SU-DHL-6 (cell line): ENCODE measurements at regions not wholly inside any gene's neighbourhood (a gene's known extent, or its start where the extent isn't known, plus 50 kb on each side); places are given as distances from the start of the nearest gene placed in this dataset.

Experiments
- H2AFZ ChIP-seq: fragments of 200-600 bp; sonication (generic); 2 replicates; pipeline ENCODE4 v1.6.1; 2014; ENCODE audit warnings: low read depth, mild to moderate bottlenecking, moderate library complexity, mixed read lengths, antibody characterized with exemption, low read length; ENCODE audit not compliant: severe bottlenecking
- H3F3A ChIP-seq: fragments of 200-600 bp; shearing (Covaris generic); 2 replicates; pipeline ENCODE4 v1.6.0; 2016; ENCODE audit warnings: antibody characterized with exemption, mild to moderate bottlenecking; ENCODE audit not compliant: insufficient read depth
- H3K27ac ChIP-seq: fragments of 200-600 bp; sonication (generic); 2 replicates; pipeline ENCODE4 v1.5.1; 2016; ENCODE audit warnings: low read depth, mild to moderate bottlenecking, low read length, moderate library complexity, mixed read lengths
- H3K27me3 ChIP-seq: fragments of 200-600 bp; sonication (generic), shearing (Covaris generic); 2 replicates; pipeline ENCODE4 v1.6.0; 2014; ENCODE audit warnings: mild to moderate bottlenecking, low read length
- H3K36me3 ChIP-seq: fragments of 200-600 bp; sonication (generic); 2 replicates; pipeline ENCODE4 v1.6.1; 2014; ENCODE audit warnings: mild to moderate bottlenecking, low read length, mixed read lengths
- H3K4me2 ChIP-seq: fragments of 300-600, 200-600 bp; shearing (Covaris generic), sonication (generic); 2 replicates; pipeline ENCODE4 v1.6.0; 2014; ENCODE audit warnings: low read length, low read depth, mild to moderate bottlenecking; ENCODE audit not compliant: poor library complexity, severe bottlenecking
- H3K4me3 ChIP-seq: fragments of 200-600 bp; sonication (generic); 2 replicates; pipeline ENCODE4 v1.5.1; 2014; ENCODE audit warnings: antibody characterized with exemption, low read length, mild to moderate bottlenecking, mixed read lengths; ENCODE audit not compliant: insufficient read depth, poor library complexity, severe bottlenecking
- H3K79me2 ChIP-seq: fragments of 200-600 bp; sonication (generic); 2 replicates; pipeline ENCODE4 v1.6.1; 2014; ENCODE audit warnings: mild to moderate bottlenecking, low read length, moderate library complexity; ENCODE audit not compliant: insufficient read depth
- H3K9ac ChIP-seq: fragments of 200-600 bp; sonication (generic); 2 replicates; pipeline ENCODE4 v1.7.0; 2014; ENCODE audit warnings: mild to moderate bottlenecking, low read length
- H3K9me2 ChIP-seq: fragments of 200-600 bp; sonication (generic); replicated peaks from 2 replicates; pipeline ENCODE4 v1.6.1; 2014; ENCODE audit warnings: low read length; ENCODE audit not compliant: insufficient read depth
- H3K9me3 ChIP-seq: fragments of 200-600 bp; sonication (generic); 2 replicates; pipeline ENCODE4 v1.6.1; 2014; ENCODE audit warnings: low read length, mixed read lengths; ENCODE audit not compliant: insufficient read depth
- H4K20me1 ChIP-seq: fragments of 200-600 bp; sonication (generic); 2 replicates; pipeline ENCODE4 v1.6.1; 2014; ENCODE audit warnings: low read depth, mild to moderate bottlenecking, antibody characterized with exemption, low read length, moderate library complexity, mixed read lengths
- CTCF ChIP-seq: fragments of 200-600 bp; sonication (generic); IDR thresholded peaks from one replicate; pipeline ENCODE4 v1.5.1; 2017; ENCODE audit warnings: antibody characterized with exemption, mild to moderate bottlenecking, low read length, moderate library complexity; ENCODE audit not compliant: insufficient read depth, poor library complexity, severe bottlenecking
- EZH2phosphoT487 ChIP-seq: fragments of 200-600 bp; sonication (generic), shearing (Covaris generic); conservative IDR thresholded peaks from 2 replicates; pipeline ENCODE4 v1.6.1; 2018; ENCODE audit warnings: mild to moderate bottlenecking, antibody characterized with exemption, low read length, moderate library complexity, mixed read lengths

- Histone ChIP-seq H3K27me3 (no peaks in the 10 kb centered on the region), H3K36me3 (no peaks in the 10 kb centered on the region), H3F3A (no peaks in the 10 kb centered on the region), H3K9me2 (no peaks in the 10 kb centered on the region), H3K9me3 (no peaks in the 10 kb centered on the region), H3K27ac (no peak overlapping the region), H3K4me2 (no peak overlapping the region), H3K4me3 (no peak overlapping the region), H2AFZ (no peak overlapping the region), H3K79me2 (no peaks in the 10 kb centered on the region), H3K9ac (no peak overlapping the region), H4K20me1 (no peaks in the 10 kb centered on the region)
- TF ChIP-seq EZH2phosphoT487 (no peak), CTCF (no peak)
Measured at GRCh38 chr9:12066455-12067035, 626.6 kb upstream of the TYRP1 start.

- Histone ChIP-seq H3K4me2 (no peak overlapping the region), H3F3A (no peaks in the 10 kb centered on the region), H3K9me2 (no peaks in the 10 kb centered on the region), H3K36me3 (no peaks in the 10 kb centered on the region), H3K9me3 (no peaks in the 10 kb centered on the region), H4K20me1 (no peaks in the 10 kb centered on the region), H2AFZ (no peak overlapping the region), H3K27ac (no peak overlapping the region), H3K27me3 (no peaks in the 10 kb centered on the region), H3K9ac (no peak overlapping the region), H3K79me2 (no peaks in the 10 kb centered on the region), H3K4me3 (no peak overlapping the region)
- TF ChIP-seq EZH2phosphoT487 (no peak), CTCF (no peak)
Measured at GRCh38 chr9:12069366-12069765, 623.8 kb upstream of the TYRP1 start.

- Histone ChIP-seq H3K4me2 (no peak overlapping the region), H3K36me3 (no peaks in the 10 kb centered on the region), H3F3A (no peaks in the 10 kb centered on the region), H2AFZ (no peak overlapping the region), H3K9me3 (no peaks in the 10 kb centered on the region), H3K27ac (no peak overlapping the region), H3K9me2 (no peaks in the 10 kb centered on the region), H3K4me3 (no peak overlapping the region), H3K27me3 (no peaks in the 10 kb centered on the region), H3K79me2 (no peaks in the 10 kb centered on the region), H4K20me1 (no peaks in the 10 kb centered on the region), H3K9ac (no peak overlapping the region)
- TF ChIP-seq EZH2phosphoT487, result no peak
- no peak for TF ChIP-seq CTCF
Measured at GRCh38 chr9:12085399-12085798, 607.8 kb upstream of the TYRP1 start.
